ENCODE measurements at regions not wholly inside any gene's neighbourhood (a gene's known extent, or its start where the extent isn't known, plus 50 kb on each side); places are given as distances from the start of the nearest gene placed in this dataset.

- DNase-seq, result no peak
Measured at GRCh38 chr21:27715131-27715530, 748.2 kb upstream of the ADAMTS5 start.

DNA sequence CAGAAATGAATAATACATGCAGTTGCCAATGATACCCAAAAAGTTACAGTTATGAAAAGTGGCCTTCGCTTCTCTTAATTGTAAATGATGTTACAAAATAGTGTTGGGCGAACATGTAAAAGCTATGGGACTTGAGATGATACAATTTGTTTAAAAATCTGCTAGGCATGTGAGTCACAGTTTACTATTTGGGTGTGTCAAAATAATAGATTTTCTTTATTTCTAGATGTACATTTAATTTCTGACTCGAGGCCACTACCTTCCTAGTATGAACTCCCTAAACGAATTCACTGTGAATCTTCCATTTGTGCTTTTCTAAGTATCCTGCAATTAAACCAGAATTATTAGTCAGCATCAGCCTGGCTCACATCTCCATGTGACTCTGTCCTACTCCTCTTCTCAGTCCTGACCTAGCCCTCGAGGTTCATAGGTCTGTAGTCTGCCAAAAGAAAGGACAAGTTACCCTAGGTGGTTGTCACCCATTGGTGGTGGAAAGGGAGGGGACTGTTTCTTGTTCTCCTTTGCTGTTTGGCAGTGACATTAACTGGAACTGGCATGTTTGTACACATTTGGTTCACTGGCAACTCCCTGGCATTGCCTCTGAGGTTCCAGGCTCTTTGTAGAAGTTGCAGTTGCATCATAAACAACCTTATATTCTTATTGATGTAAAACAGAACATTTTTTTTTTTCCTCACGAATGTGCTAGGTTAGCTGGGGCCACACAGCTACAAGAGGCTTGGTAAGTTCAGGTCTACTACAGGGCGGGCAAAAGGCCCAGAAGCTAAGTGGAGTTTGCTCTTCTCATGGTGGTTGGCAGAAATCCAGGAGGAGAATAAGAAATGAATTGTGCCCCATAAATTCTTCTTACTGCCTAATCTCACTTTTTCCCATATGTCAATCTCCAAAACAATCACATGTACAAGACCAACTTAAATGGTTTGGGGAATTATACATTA lies 746.5 kb upstream of the ADAMTS5 start:
- DNase-seq, result no peak

- DNase-seq, result no peak
Measured at GRCh38 chr21:27704567-27705166, 737.8 kb upstream of the ADAMTS5 start.

DNA sequence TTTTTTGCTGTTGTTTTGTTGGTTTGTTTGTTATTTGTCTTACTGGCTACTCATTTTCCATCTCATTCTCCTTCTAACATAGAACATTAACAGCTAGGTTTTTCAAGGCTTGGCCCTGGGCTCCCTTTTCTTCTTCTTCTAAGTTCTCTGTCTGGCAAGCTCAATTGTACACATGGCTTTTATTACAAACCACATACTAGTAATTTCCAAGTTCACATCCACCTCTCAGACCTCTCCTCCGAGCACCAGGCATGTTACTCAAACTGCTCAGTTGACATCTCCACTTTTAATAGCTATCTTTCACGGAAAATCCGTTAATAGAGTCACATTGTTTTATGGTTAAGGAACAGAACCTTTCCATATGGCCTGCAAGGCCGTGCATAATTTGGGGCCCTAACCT lies 736.9 kb upstream of the ADAMTS5 start:
- DNase-seq, result no peak

GRCh38 chr21:27700974-27701614 lies 734.2 kb upstream of the ADAMTS5 start:
- peak; percentile 52 for DNase-seq

- DNase-seq, result no peak
Measured at GRCh38 chr21:27695246-27695645, 728.4 kb upstream of the ADAMTS5 start.

DNA sequence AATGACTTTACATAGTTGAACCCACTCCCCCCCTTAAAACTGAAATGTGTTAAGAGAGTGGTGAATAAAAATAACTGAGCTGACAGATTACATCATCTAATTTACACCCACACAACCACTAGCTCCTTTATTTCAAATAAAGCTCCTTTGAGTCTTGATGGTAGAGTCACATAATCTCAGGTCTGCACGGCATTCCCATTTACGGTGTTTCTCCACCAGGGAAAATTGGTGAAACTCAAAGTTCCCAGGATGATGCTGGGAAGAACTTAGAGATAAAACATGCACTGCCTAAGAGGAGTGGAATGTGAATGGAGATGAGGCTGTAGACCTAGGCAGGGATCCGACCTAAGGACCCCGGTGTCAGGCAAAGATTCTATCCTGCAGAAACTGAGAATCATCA lies 727.8 kb upstream of the ADAMTS5 start:
- DNase-seq, result no peak

DNA sequence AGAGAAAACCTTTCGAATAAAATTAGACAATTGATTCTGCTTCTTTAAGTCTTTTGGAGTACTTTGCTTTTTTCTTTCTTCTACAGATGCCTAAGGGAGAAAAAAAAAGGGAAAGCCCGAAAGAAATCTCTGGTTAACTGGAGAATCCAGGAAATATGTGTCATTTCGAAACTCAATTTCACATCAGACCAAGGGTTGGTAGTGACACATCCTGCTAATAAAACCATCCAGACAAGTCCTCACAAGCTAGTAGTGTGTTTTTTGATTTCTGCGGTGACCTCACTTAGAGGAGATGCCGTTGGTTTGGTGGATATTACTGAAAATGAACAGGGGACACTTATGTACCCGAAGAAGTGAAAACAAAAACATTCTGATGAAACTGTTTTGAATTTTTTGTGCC lies 726.5 kb upstream of the ADAMTS5 start:
- no peak for DNase-seq

- no peak for DNase-seq
Measured at GRCh38 chr21:27691516-27691915, 724.6 kb upstream of the ADAMTS5 start.

- no peak for DNase-seq
Measured at GRCh38 chr21:27691006-27691405, 724.1 kb upstream of the ADAMTS5 start.

- DNase-seq, result no peak
Measured at GRCh38 chr21:27690426-27690825, 723.5 kb upstream of the ADAMTS5 start.

- no peak for DNase-seq
Measured at GRCh38 chr21:27688773-27689172, 721.9 kb upstream of the ADAMTS5 start.

DNA sequence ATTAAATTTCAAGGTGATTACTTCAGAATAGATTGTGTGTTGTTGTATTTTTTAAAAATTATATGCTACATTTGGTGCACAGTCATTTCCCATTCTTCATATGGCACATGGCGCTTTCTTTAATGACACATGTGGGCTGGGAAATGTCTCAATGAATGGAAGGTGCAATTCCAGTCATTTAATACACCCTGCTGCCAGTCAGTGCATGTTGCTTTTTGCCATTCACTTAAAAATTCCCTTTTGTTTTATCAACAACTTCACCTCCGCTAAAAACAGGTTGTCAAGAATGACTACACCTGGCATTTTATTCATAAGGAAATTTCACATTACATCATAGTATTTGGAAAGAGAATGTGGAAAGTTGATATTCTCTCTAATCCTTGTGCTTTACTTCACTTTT lies 716.4 kb upstream of the ADAMTS5 start:
- DNase-seq, result no peak

- no peak for DNase-seq
Measured at GRCh38 chr21:27681841-27682240, 715.0 kb upstream of the ADAMTS5 start.

GRCh38 chr21:27681038-27681437 lies 714.1 kb upstream of the ADAMTS5 start:
- no peak for DNase-seq

DNA sequence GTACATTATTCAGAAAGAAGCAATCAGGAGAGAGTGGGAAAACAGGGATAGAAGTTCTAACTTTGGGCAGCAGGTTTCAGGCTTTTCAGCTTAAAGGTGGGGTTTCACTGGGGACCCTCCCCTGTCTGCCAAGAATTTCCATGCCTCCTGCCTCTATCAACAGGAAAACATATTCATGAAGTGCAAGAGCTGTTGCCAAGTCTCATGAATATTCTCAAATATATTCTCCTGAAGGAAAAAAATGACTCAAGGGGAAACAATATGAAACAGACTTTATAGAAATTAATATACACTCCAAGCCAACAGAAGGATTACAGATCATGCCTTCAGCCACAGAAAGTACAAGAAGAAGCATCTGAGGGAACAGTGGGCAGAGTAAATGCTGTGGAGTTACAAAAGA lies 713.3 kb upstream of the ADAMTS5 start:
- no peak for DNase-seq

DNA sequence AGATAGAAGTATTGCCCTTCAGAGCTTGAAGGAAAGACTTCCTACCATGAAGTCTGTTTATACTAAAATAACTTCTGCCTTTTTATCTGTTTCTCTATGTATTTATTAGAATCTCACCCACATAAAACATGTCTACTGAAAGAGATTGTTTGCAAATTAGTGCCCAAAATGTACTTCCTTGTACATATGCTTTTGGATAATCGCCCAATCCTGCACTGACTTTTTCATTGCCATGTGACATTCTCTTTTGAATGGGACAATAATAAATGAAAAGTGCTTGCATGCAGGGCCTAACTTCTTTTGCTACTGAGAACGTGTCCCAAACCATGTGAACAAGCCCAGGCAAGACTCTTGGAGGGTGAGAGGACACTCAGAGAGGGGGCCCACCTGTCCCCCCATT lies 711.6 kb upstream of the ADAMTS5 start:
- DNase-seq, result no peak

- no peak for DNase-seq
Measured at GRCh38 chr21:27677546-27677945, 710.7 kb upstream of the ADAMTS5 start.

DNA sequence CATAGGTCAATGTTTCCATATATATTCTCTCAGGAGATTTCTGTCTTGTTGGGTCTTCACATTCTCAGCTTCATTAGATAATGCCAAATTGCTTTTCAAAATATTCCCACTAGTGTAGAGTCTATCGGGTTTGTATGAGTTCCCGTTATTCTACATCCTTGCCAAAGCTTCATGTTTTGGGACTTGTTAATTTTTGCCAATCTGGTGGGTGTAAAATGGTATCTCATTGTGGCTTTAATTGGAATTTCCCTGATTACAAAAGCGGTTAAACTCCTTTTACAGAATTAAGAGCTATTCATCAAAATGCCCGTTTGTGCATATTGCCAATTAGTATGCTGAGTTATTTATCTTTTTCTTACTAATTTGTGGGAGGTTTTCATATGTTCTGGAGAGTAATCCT lies 708.4 kb upstream of the ADAMTS5 start:
- DNase-seq, result no peak

GRCh38 chr21:27674041-27674615 lies 707.2 kb upstream of the ADAMTS5 start:
- no peak for DNase-seq

DNA sequence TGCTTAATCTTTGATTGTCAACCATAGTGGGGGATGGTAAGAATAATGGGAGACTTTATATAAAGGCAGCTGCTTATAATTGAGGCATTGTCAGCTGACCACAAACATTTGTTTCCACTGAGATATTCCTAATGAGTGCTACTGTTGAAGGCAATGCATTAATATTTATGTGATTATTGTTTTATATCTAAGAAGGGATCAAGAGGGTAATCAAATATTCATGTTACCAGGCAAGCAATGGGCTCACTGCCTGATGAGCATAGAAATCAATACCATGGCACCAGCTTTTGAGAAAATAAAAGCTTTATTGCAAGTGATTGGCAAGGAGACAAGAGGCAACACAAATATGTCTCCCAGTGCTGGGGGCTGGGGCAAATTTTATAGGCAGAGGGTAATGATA lies 706.7 kb upstream of the ADAMTS5 start:
- no peak for DNase-seq

GRCh38 chr21:27671207-27671606 lies 704.3 kb upstream of the ADAMTS5 start:
- no peak for DNase-seq

DNA sequence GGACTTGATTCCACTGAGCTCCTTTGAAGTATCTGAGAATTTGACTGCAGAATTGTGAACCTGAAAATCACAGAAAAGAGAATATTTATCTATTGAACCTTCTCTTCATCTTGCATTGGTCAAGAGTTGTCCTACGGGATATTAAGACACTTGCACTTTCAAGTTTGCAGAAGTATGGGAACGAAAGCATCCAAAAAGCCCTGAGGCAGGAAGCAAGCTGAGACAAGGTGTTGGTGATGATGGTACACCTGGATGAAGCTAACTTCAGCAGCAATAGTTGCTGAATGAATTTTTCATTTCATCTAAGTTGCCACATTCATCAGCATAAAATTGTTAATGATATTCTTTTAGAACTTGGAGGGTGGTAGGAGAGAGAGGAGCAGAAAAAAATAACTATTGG lies 686.6 kb upstream of the ADAMTS5 start:
- DNase-seq, result no peak

DNA sequence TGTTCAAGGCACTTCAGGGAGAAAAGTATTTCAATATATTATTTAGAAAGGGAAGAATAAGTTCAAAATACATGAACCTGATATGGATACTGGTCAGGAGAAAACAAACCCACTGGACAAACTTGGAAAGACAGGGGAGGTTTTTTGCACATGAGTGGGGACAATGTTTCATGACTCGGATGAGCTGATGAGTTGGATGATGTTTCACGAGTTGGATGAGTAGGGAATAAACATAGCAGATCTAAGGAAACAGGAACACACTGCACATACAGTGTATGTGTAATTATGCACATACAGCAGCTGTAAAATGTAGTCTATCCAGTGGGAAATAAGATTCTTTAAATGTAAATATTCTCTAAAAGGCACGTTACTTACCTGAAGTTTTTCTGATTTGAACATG lies 682.9 kb upstream of the ADAMTS5 start:
- no peak for DNase-seq

Measured in stimulated activated CD4-positive, alpha-beta T cell treated with anti-CD3 and anti-CD28 coated beads, Interleukin-4, amount 100 ng/mL, for 24 hours (primary cell).